ENCODE measurements at regions not wholly inside any gene's neighbourhood (a gene's known extent, or its start where the extent isn't known, plus 50 kb on each side); places are given as distances from the start of the nearest gene placed in this dataset.

DNA sequence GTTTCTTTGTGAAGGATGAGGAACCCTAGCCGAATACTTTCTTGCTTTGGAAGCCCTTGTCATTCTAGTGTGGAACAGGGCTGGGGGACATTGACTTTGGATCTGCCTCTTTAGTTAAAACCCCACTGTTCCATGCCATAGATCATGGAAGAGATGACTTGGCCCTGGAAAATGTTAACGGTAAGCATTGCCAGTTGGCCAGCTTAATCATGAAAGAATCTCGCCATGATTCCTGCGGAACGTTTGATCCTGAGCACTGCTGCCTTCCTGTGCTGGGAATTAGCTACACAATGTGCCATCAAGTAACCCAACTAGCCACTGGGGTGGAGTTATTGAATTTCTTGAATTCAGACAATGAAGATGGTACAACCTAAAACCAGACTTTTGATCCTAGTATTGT, 177.6 kb upstream of the FZD8 start:
- no peak for TF ChIP-seq SUZ12 (IDR thresholded peaks at IDR 0.05; ENCODE audit: extremely low read depth, insufficient read depth, insufficient read length)
- no peak for TF ChIP-seq ZNF274 (IDR thresholded peaks at IDR 0.05; ENCODE audit: low read depth, low read length)

All from NT2/D1 (cell line).